Panc1 (cell line): ENCODE measurements at regions not wholly inside any gene's neighbourhood (a gene's known extent, or its start where the extent isn't known, plus 50 kb on each side); places are given as distances from the start of the nearest gene placed in this dataset.

Experiments used
- ATAC-seq: fragments of 200-7000 bp; cut with Tn5 transposase; 2 replicates; pipeline ENCODE4 v1.9.1; 2020; ENCODE audit warnings: mild to moderate bottlenecking, moderate library complexity
- BruUV-seq: library from RNA; stranded (reverse); fragments of 400-500 nt; replicated peaks from 2 replicates; lab custom pipeline; 2021; lab: Mats Ljungman, UMichigan
- CTCF ChIA-PET: fragments of 300-600 bp; sonication (Branson Sonifier 250); formaldehyde crosslinking; loops from one replicate; lab custom pipeline; 2022; ENCODE audit warnings: antibody characterized with exemption; lab: Charles Lee
- POLR2A ChIA-PET: fragments of 300-600 bp; sonication (Branson Sonifier 250); formaldehyde crosslinking; loops from one replicate; lab custom pipeline; 2022; ENCODE audit warnings: antibody characterized with exemption; lab: Charles Lee
- DNase-seq: peaks from one replicate; pipeline ENCODE4 v3.0.0-alpha.2; 2010; ENCODE audit warnings: low read depth, low spot score
- H3K27ac ChIP-seq: 2 replicates; pipeline ENCODE4 v1.5.1; 2011; ENCODE audit warnings: mild to moderate bottlenecking, low read length, inconsistent platforms
- H3K27me3 ChIP-seq: fragments of 200-500 bp; sonication (Bioruptor generic); 2 replicates; pipeline ENCODE4 v1.6.0; 2014; ENCODE audit warnings: low read length, inconsistent platforms; ENCODE audit not compliant: control insufficient read depth, insufficient read depth
- H3K36me3 ChIP-seq: fragments of 200-500 bp; sonication (Bioruptor generic); 2 replicates; pipeline ENCODE4 v1.5.1; 2014; ENCODE audit warnings: inconsistent platforms, mild to moderate bottlenecking, low read length, moderate library complexity; ENCODE audit not compliant: control insufficient read depth, insufficient read depth
- H3K4me1 ChIP-seq: 2 replicates; pipeline ENCODE4 v1.5.1; 2011; ENCODE audit warnings: inconsistent platforms, mild to moderate bottlenecking, low read length, moderate library complexity; ENCODE audit not compliant: control insufficient read depth, insufficient read depth
- H3K4me3 ChIP-seq, 2 experiments: 2 replicates each; pipeline ENCODE4 v1.5.1; 2011 to 2012; ENCODE audit warnings: low read depth in 2 of 2, low read length in 2 of 2, mild to moderate bottlenecking in 2 of 2, inconsistent platforms in 1 of 2, moderate library complexity in 1 of 2
- H3K9me3 ChIP-seq: fragments of 200-500 bp; sonication (Bioruptor generic); 2 replicates; pipeline ENCODE4 v1.5.1; 2014; ENCODE audit warnings: low read depth, mild to moderate bottlenecking, inconsistent platforms, low read length, moderate library complexity; ENCODE audit not compliant: control insufficient read depth, insufficient read depth
- POLR2AphosphoS5 ChIP-seq: IDR thresholded peaks from 2 replicates; pipeline ENCODE4 v1.6.1; 2012; ENCODE audit warnings: mild to moderate bottlenecking, low read depth, low read length, moderate library complexity
- SIN3A ChIP-seq: IDR thresholded peaks from 2 replicates; pipeline ENCODE4 v1.6.1; 2012; ENCODE audit warnings: low read depth, mild to moderate bottlenecking, low read length, moderate library complexity, borderline replicate concordance; ENCODE audit not compliant: insufficient read depth
- TCF7L2 ChIP-seq: IDR thresholded peaks from 2 replicates; pipeline ENCODE4 v1.6.1; 2011; ENCODE audit warnings: mild to moderate bottlenecking, low read depth, low read length, inconsistent platforms
- in situ Hi-C: cut with HindIII; loops from 2 replicates; pipeline ENCODE4 v1.10.0; 2016; ENCODE audit warnings: low sequenced_read_pairs, low pct_unique_long_range_greater_than_20kb
- intact Hi-C: fragments of 100-400 bp; cut with micrococcal nuclease; formaldehyde crosslinking; loops from one replicate; pipeline ENCODE4 v1.10.0; 2022; ENCODE audit not compliant: unreplicated experiment
- TF ChIP-seq, protein P1 (sequence below), 2 experiments: IDR thresholded peaks; 2 replicates each; pipeline ENCODE4 v1.6.1; 2011 to 2012; ENCODE audit warnings: low read depth in 2 of 2, control low read depth in 1 of 2, low read length in 1 of 2, mild to moderate bottlenecking in 1 of 2, moderate library complexity in 1 of 2; ENCODE audit not compliant: insufficient read depth in 1 of 2
- TF ChIP-seq, protein P2 (sequence below): fragments of 450-650 bp; IDR thresholded peaks from 2 replicates; pipeline ENCODE4 v1.5.1; 2017; ENCODE audit warnings: mild to moderate bottlenecking

DNA sequence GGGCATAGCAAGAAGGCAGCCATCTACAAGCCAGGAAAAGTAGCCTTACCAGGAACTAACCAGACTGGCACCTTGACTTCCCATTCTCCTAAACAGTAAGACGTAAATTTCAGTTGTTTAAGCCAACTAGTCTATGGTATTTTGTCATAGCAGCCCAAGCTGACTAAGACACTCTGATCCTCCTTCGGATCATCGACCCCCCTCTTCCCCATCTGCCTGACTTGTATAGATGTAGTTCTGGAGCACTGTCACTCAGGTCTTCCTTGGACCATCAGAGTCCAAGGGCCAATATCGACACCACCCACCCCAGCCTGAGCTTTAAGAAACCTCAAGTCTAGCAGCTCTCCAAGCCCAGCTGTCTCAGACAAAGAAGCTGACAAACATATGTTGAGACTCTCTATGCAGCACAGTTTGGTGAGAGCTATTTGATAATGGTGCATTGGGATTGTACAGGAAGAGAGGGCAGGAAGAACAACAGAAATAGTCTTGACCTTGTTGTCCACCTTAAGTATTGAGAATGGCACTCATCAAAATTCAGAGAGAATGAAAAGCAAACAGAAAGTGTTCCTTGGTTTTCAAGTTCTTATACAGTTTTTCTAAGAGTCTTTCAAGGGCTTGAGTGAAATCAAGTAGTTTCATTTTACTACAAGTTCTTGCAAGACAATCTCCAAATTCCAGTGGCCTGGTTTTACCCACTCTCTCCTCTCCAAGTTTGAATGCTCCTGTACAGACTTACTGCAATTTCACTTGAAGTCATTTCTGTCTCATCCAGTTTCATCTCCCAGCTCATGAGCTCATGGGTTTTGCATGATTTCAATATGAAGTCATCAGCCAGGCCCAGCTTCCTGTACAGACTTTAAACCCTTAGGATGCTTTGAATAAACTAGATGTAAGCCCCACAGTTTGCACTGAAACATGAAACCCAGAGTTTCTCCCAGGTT, 122.3 kb upstream of the RAI14 start:
- H3K36me3 ChIP-seq = no peaks in the 10 kb centered on the region
- no peak overlapping the region for H3K27ac ChIP-seq
- ChIA-PET POLR2A (no interaction called here), CTCF (no interaction called here)
- intact Hi-C loops (no loop called here), in situ Hi-C loops (no loop called here)
- H3K4me3 ChIP-seq = no peak overlapping the region
- H3K4me1 ChIP-seq = no peaks in the 10 kb centered on the region
- peaks cover 7% of the 10 kb centered on the region; the same call in 1 of the 2 replicates for H3K27me3 ChIP-seq
- TF ChIP-seq, protein P1, sequence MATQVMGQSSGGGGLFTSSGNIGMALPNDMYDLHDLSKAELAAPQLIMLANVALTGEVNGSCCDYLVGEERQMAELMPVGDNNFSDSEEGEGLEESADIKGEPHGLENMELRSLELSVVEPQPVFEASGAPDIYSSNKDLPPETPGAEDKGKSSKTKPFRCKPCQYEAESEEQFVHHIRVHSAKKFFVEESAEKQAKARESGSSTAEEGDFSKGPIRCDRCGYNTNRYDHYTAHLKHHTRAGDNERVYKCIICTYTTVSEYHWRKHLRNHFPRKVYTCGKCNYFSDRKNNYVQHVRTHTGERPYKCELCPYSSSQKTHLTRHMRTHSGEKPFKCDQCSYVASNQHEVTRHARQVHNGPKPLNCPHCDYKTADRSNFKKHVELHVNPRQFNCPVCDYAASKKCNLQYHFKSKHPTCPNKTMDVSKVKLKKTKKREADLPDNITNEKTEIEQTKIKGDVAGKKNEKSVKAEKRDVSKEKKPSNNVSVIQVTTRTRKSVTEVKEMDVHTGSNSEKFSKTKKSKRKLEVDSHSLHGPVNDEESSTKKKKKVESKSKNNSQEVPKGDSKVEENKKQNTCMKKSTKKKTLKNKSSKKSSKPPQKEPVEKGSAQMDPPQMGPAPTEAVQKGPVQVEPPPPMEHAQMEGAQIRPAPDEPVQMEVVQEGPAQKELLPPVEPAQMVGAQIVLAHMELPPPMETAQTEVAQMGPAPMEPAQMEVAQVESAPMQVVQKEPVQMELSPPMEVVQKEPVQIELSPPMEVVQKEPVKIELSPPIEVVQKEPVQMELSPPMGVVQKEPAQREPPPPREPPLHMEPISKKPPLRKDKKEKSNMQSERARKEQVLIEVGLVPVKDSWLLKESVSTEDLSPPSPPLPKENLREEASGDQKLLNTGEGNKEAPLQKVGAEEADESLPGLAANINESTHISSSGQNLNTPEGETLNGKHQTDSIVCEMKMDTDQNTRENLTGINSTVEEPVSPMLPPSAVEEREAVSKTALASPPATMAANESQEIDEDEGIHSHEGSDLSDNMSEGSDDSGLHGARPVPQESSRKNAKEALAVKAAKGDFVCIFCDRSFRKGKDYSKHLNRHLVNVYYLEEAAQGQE (IDR thresholded peaks at IDR 0.05; ENCODE audit: insufficient read depth in 1 of 2, low read depth in 2 of 2, low read length in 1 of 2) = no peak
- TF ChIP-seq SIN3A = no peak
- TF ChIP-seq TCF7L2 = no peak
- TF ChIP-seq, protein P2, sequence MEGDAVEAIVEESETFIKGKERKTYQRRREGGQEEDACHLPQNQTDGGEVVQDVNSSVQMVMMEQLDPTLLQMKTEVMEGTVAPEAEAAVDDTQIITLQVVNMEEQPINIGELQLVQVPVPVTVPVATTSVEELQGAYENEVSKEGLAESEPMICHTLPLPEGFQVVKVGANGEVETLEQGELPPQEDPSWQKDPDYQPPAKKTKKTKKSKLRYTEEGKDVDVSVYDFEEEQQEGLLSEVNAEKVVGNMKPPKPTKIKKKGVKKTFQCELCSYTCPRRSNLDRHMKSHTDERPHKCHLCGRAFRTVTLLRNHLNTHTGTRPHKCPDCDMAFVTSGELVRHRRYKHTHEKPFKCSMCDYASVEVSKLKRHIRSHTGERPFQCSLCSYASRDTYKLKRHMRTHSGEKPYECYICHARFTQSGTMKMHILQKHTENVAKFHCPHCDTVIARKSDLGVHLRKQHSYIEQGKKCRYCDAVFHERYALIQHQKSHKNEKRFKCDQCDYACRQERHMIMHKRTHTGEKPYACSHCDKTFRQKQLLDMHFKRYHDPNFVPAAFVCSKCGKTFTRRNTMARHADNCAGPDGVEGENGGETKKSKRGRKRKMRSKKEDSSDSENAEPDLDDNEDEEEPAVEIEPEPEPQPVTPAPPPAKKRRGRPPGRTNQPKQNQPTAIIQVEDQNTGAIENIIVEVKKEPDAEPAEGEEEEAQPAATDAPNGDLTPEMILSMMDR = no peak
- TF ChIP-seq POLR2AphosphoS5 = no peak
- DNase-seq = no peak
- ATAC-seq = no peak
- no peaks in the 10 kb centered on the region for H3K9me3 ChIP-seq
- no TSS peak for BruUV-seq

DNA sequence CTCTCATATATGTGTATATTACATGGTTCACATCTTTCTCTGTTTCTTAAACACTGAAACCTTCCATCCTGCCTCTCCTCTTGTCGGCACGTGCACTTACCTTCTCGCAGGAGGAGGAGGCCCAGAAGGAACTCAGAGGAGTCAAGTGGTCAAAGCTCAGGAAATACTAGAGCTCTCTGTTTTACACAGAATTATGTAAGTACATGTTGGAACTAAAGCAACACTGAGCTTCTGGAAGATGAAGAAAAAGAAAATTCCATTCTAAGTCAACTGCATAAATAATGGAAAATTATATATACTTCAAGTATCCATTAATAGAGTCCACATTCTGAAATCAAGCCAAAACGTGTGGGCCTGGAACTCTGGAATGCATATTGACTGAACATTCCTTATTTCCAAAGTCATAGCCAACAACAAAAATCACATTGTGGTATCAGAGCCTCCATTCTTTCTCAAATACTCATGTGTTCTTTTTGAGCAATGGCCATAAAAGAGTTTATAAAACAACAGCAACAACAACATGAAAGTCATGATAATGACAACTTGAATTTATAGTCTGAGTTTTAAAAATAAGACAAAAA, 121.5 kb upstream of the RAI14 start:
- POLR2A ChIA-PET = no interaction called here
- no peak overlapping the region for H3K4me3 ChIP-seq
- DNase-seq = no peak

More for the DNA sequence above, 121.5 kb upstream of the RAI14 start:
- BruUV-seq = no TSS peak
- intact Hi-C loops = no loop called here
- TF ChIP-seq, protein P1 (IDR thresholded peaks at IDR 0.05; ENCODE audit: insufficient read depth in 1 of 2, low read depth in 2 of 2, low read length in 1 of 2) = no peak
- no peak for TF ChIP-seq TCF7L2
- TF ChIP-seq POLR2AphosphoS5 = no peak
- TF ChIP-seq SIN3A = no peak
- TF ChIP-seq, protein P2 = no peak
- Histone ChIP-seq H3K27ac (no peak overlapping the region), H3K27me3 (peaks cover 7% of the 10 kb centered on the region; the same call in 1 of the 2 replicates), H3K9me3 (no peaks in the 10 kb centered on the region), H3K4me1 (no peaks in the 10 kb centered on the region), H3K36me3 (no peaks in the 10 kb centered on the region)
- CTCF ChIA-PET = no interaction called here
- in situ Hi-C loops = no loop called here
- ATAC-seq = no peak
